ENCODE measurements at regions not wholly inside any gene's neighbourhood (a gene's known extent, or its start where the extent isn't known, plus 50 kb on each side); places are given as distances from the start of the nearest gene placed in this dataset.

GRCh38 chr14:104506461-104507253, 72.9 kb upstream of the C14orf180 start:
- TF ChIP-seq CTCF (IDR thresholded peaks at IDR 0.05 in 4 of 5, conservative IDR thresholded peaks at IDR 0.05 in 1 of 5): no peak
- TF ChIP-seq POLR2A (IDR thresholded peaks at IDR 0.05): no peak
